ENCODE measurements at regions not wholly inside any gene's neighbourhood (a gene's known extent, or its start where the extent isn't known, plus 50 kb on each side); places are given as distances from the start of the nearest gene placed in this dataset.

GRCh38 chr9:109883623-109884022, 103.6 kb downstream of the PALM2AKAP2 start:
- no peak overlapping the region for H3K27ac Mint-ChIP-seq
- peaks cover 3% of the 10 kb centered on the region for H3K27me3 Mint-ChIP-seq (ENCODE audit: low read depth, poor library complexity)
- peaks cover 2% of the 10 kb centered on the region for H3K4me1 Mint-ChIP-seq
- no peak overlapping the region for H3K4me3 Mint-ChIP-seq
- no peak for DNase-seq
- no peaks in the 10 kb centered on the region for H3K9me3 Mint-ChIP-seq
- TF ChIP-seq CTCF (IDR thresholded peaks at IDR 0.05), result no peak
- peaks cover 27% of the 10 kb centered on the region for H3K36me3 Mint-ChIP-seq (ENCODE audit: low read depth)

- peaks cover 11% of the 10 kb centered on the region for H3K36me3 Mint-ChIP-seq (ENCODE audit: low read depth)
- H3K4me1 Mint-ChIP-seq, result peaks cover 5% of the 10 kb centered on the region
- no peak overlapping the region for H3K4me3 Mint-ChIP-seq
- peaks cover 3% of the 10 kb centered on the region for H3K27me3 Mint-ChIP-seq (ENCODE audit: low read depth, poor library complexity)
- H3K9me3 Mint-ChIP-seq, result no peaks in the 10 kb centered on the region
- H3K27ac Mint-ChIP-seq, result no peak overlapping the region
- no peak for DNase-seq
- TF ChIP-seq CTCF (IDR thresholded peaks at IDR 0.05), result no peak
Observed at GRCh38 chr9:109886041-109886440, 106.0 kb downstream of the PALM2AKAP2 start.

DNA sequence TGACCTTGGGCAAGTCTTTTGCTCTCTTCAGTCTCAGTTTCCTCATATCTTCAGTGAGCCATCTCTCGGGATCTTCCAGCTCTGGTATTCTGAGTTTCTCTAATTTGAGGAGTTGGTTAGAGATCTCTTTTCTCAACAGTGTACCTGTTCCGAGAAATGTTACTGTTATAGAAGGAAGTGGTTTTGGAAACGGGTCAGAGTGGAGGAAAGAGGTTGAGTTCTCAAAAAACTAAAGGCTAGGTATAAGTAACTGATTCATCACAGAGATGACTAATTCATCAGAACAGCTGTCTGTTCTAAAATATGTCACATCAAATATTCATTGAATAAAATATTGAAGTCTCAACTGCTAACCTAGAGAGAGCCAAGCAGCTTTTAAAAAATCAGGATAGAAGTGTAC, 106.6 kb downstream of the PALM2AKAP2 start:
- Mint-ChIP-seq H3K4me1 (peaks cover 5% of the 10 kb centered on the region), H3K9me3 (no peaks in the 10 kb centered on the region), H3K4me3 (no peak overlapping the region), H3K27me3 (ENCODE audit: low read depth, poor library complexity) (peaks cover 3% of the 10 kb centered on the region), H3K27ac (no peak overlapping the region), H3K36me3 (ENCODE audit: low read depth) (peaks cover 6% of the 10 kb centered on the region)
- no peak for TF ChIP-seq CTCF (IDR thresholded peaks at IDR 0.05)
- no peak for DNase-seq

DNA sequence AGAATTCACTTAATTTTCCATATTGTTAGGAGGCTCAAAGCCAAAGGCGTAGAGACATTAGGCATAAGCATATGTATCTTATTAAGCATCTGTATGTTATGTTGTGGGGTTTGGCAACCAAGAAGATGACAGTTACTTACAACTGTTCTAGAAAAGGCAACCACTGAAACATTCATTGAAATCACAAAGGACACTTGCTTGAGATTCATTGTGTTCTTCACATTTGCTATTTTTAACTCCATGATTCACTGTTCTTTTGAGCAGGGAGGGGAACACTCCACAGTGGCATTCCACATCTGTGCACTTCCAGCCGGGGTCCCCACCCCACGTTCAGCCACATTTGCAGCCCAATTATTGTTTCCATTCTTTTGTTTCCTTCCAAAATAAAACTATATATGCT, 107.1 kb downstream of the PALM2AKAP2 start:
- Mint-ChIP-seq H3K36me3 (ENCODE audit: low read depth) (peaks cover 6% of the 10 kb centered on the region), H3K27me3 (ENCODE audit: low read depth, poor library complexity) (peaks cover 3% of the 10 kb centered on the region), H3K27ac (no peak overlapping the region), H3K4me3 (no peak overlapping the region), H3K4me1 (peaks cover 5% of the 10 kb centered on the region), H3K9me3 (no peaks in the 10 kb centered on the region)
- no peak for TF ChIP-seq CTCF (IDR thresholded peaks at IDR 0.05)
- no peak for DNase-seq

DNA sequence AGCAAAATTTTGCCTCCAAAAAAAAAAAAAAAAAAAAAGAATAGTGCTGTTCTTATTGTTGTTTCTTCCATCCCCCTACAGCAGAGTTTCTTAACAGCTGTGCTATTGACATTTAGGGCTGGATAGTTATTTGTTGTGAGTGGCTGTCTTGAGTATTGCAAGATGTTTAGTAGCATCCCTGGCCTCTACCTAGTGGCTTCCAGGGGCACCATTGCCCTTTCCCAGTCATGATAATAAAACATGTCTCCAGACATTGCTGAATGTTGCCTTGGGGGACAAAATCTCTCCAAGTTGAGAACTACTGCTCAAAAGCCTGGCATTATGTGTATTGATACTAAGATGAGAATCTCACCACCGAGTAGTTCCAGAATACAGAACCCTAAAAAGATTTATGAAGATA, 108.7 kb downstream of the PALM2AKAP2 start:
- H3K4me3 Mint-ChIP-seq, result no peak overlapping the region
- H3K36me3 Mint-ChIP-seq (ENCODE audit: low read depth), result peaks cover 3% of the 10 kb centered on the region
- H3K9me3 Mint-ChIP-seq, result no peaks in the 10 kb centered on the region
- H3K4me1 Mint-ChIP-seq, result peaks cover 14% of the 10 kb centered on the region
- TF ChIP-seq CTCF (IDR thresholded peaks at IDR 0.05), result no peak
- no peak for DNase-seq
- peaks cover 3% of the 10 kb centered on the region for H3K27me3 Mint-ChIP-seq (ENCODE audit: low read depth, poor library complexity)
- H3K27ac Mint-ChIP-seq, result no peak overlapping the region

DNA sequence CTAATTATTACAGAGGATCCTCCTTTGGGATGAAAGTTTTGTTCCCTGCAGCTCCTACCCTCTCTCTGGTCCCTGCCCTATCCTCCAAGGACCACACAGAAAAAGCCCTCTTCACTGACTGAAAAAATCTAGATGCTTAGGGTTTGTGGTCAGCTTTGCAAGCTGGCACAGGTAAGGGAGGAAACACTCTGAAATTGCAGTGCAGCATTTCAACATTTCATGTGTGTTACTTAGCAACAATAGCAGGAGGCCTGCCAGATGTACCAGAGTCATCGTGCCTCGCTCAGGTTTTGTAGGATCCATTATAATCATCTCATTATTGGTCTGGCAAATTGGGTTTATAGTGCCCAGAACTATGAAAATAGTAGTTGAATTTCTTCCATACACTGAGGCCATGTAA, 109.5 kb downstream of the PALM2AKAP2 start:
- H3K9me3 Mint-ChIP-seq, result no peaks in the 10 kb centered on the region
- DNase-seq, result no peak

More for the DNA sequence above, 109.5 kb downstream of the PALM2AKAP2 start:
- peaks cover 14% of the 10 kb centered on the region for H3K4me1 Mint-ChIP-seq
- H3K36me3 Mint-ChIP-seq (ENCODE audit: low read depth), result no peaks in the 10 kb centered on the region
- no peak overlapping the region for H3K4me3 Mint-ChIP-seq
- TF ChIP-seq CTCF (IDR thresholded peaks at IDR 0.05), result no peak
- no peak overlapping the region for H3K27ac Mint-ChIP-seq
- H3K27me3 Mint-ChIP-seq (ENCODE audit: low read depth, poor library complexity), result no peaks in the 10 kb centered on the region
